ENCODE measurements at regions not wholly inside any gene's neighbourhood (a gene's known extent, or its start where the extent isn't known, plus 50 kb on each side); places are given as distances from the start of the nearest gene placed in this dataset.

- H3K27ac ChIP-seq (ENCODE audit: control insufficient read depth, insufficient read depth) = no peak overlapping the region
- intact Hi-C loops (cut with micrococcal nuclease; ENCODE audit: unreplicated experiment) = no loop called here
- H4K20me1 ChIP-seq (ENCODE audit: control insufficient read depth, insufficient read depth) = no peaks in the 10 kb centered on the region
- H2AFZ ChIP-seq (ENCODE audit: control insufficient read depth, low read depth, low read length) = no peak overlapping the region
- in situ Hi-C loops (cut with MboI) = no loop called here
- BruUV-seq (replicated peaks) = no TSS peak
- H3K9me3 ChIP-seq (replicated peaks; ENCODE audit: control insufficient read depth, insufficient read depth, low read length) = no peaks in the 10 kb centered on the region
- peak; percentile 15; the same call in 1 of the 3 replicates for ATAC-seq
- H3K4me1 ChIP-seq (ENCODE audit: control insufficient read depth, insufficient read depth, low read length) = no peaks in the 10 kb centered on the region
- TF ChIP-seq RUNX3 (IDR thresholded peaks at IDR 0.05; ENCODE audit: low read length) (0 out of 2 replicates have a peak, but pooled peaks have one; percentile 5), POLR2AphosphoS5 (IDR thresholded peaks at IDR 0.05; ENCODE audit: low read length) (no peak)
- CTCF ChIA-PET = no interaction called here
- WGBS (ENCODE audit: insufficient coverage, insufficient replicate concordance, low lambda C conversion rate, missing lambda C conversion rate) = 38% methylated on average over 1 of the region's 1 CpG
- no peaks in the 10 kb centered on the region for H3K79me2 ChIP-seq (ENCODE audit: control insufficient read depth, insufficient read depth, low read length)
- no peak overlapping the region for H3K4me3 ChIP-seq
- SMC1A ChIA-PET (ENCODE audit: uncharacterized antibody, unreplicated experiment) = no interaction called here
- no peak overlapping the region for H3K9ac ChIP-seq (ENCODE audit: control insufficient read depth, insufficient read depth, low read length)
- DNase-seq (ENCODE audit: low read depth, low spot score) = no peak
- no peaks in the 10 kb centered on the region for H3K27me3 ChIP-seq (replicated peaks in 1 of 2; ENCODE audit: control insufficient read depth in 2 of 2, insufficient read depth in 2 of 2, low read length in 1 of 2)
- no peak overlapping the region for H3K4me2 ChIP-seq (ENCODE audit: control insufficient read depth, insufficient read depth)
- no peak for FAIRE-seq
- RAD21 ChIA-PET (ENCODE audit: unreplicated experiment) = no interaction called here
- H3K36me3 ChIP-seq (ENCODE audit: control insufficient read depth in 2 of 2, insufficient read depth in 2 of 2, low read length in 1 of 2) = no peaks in the 10 kb centered on the region
- POLR2A ChIA-PET = no interaction called here
Observed at GRCh38 chr6:129911732-129912131, 50.6 kb upstream of the TMEM244 start.

Measured in GM12878 (cell line).